ENCODE measurements at regions not wholly inside any gene's neighbourhood (a gene's known extent, or its start where the extent isn't known, plus 50 kb on each side); places are given as distances from the start of the nearest gene placed in this dataset.

- TF ChIP-seq EP300 (IDR thresholded peaks at IDR 0.05) (no peak), CTCF (IDR thresholded peaks at IDR 0.05) (no peak), POLR2AphosphoS5 (IDR thresholded peaks at IDR 0.05) (no peak), POLR2A (IDR thresholded peaks at IDR 0.05) (no peak)
These were observed 573.7 kb upstream of the NXPH2 start for GRCh38 chr2:139353874-139354273.

Data from upper lobe of left lung (tissue), 4 donors.